CD4-positive, alpha-beta T cell (primary cell): ENCODE measurements at regions not wholly inside any gene's neighbourhood (a gene's known extent, or its start where the extent isn't known, plus 50 kb on each side); places are given as distances from the start of the nearest gene placed in this dataset.
"Not testable (repeated sequence)": the region's sequence is repeated elsewhere in the genome, so short reads cannot be mapped to it uniquely, and the experiment has no call there.

Experiments
- ATAC-seq: fragments of 200-7000 bp; cut with Tn5 transposase; one replicate; pipeline ENCODE4 v1.10.0; 2022; ENCODE audit warnings: mild to moderate bottlenecking; ENCODE audit not compliant: poor library complexity
- CTCF ChIA-PET: fragments of 350-600 bp; sonication (Branson Sonifier 250); formaldehyde crosslinking; loops from one replicate; lab custom pipeline; 2021; ENCODE audit warnings: antibody characterized with exemption, inconsistent platforms; lab: Charles Lee
- POLR2A ChIA-PET: fragments of 350-600 bp; sonication (Branson Sonifier 250); formaldehyde crosslinking; loops from one replicate; lab custom pipeline; 2021; ENCODE audit warnings: antibody characterized with exemption, inconsistent platforms; lab: Charles Lee
- DNase-seq, 14 experiments: peaks; one replicate each; pipeline ENCODE4 v3.0.0-alpha.2; 2013 to 2020; ENCODE audit warnings: mixed read lengths in 2 of 14
- H3K27ac ChIP-seq, 2 donors: one replicate each; pipeline versions ENCODE4 v1.5.1 to v1.7.0; 2013; ENCODE audit warnings: low read length in 2 of 2, low read depth in 1 of 2, mild to moderate bottlenecking in 1 of 2
- H3K27me3 ChIP-seq, 2 experiments: 1 replicate in 1 of 2; 2 replicates in 1 of 2; pipeline versions ENCODE4 v1.6.1 to v1.7.0; 2013; ENCODE audit warnings: low read length in 2 of 2, control low read depth in 1 of 2, mild to moderate bottlenecking in 1 of 2, moderate library complexity in 1 of 2; ENCODE audit not compliant: insufficient read depth in 2 of 2, control insufficient read depth in 1 of 2
- H3K36me3 ChIP-seq: one replicate; pipeline ENCODE4 v1.6.1; 2013; ENCODE audit warnings: low read length, control low read depth; ENCODE audit not compliant: insufficient read depth
- H3K4me1 ChIP-seq: one replicate; pipeline ENCODE4 v1.6.1; 2013; ENCODE audit warnings: low read length, control low read depth; ENCODE audit not compliant: insufficient read depth
- H3K4me3 ChIP-seq: one replicate; pipeline ENCODE4 v1.5.1; 2013; ENCODE audit warnings: mild to moderate bottlenecking, low read length, moderate library complexity
- H3K9me3 ChIP-seq, 2 experiments: 1 replicate in 1 of 2; 2 replicates in 1 of 2; pipeline versions ENCODE4 v1.6.1 to v1.7.0; 2013; ENCODE audit warnings: low read length in 2 of 2, mild to moderate bottlenecking in 2 of 2, control low read depth in 1 of 2, moderate library complexity in 1 of 2; ENCODE audit not compliant: control insufficient read depth in 1 of 2, insufficient read depth in 1 of 2
- H3K27ac Mint-ChIP-seq: one replicate; pipeline ENCODE4 v1.8.0; 2020; ENCODE audit warnings: mixed read lengths
- H3K27me3 Mint-ChIP-seq: one replicate; pipeline ENCODE4 v1.8.0; 2021; ENCODE audit warnings: mixed read lengths
- H3K36me3 Mint-ChIP-seq: one replicate; pipeline ENCODE4 v1.8.0; 2021; ENCODE audit warnings: low read depth, mixed read lengths
- H3K4me1 Mint-ChIP-seq: one replicate; pipeline ENCODE4 v1.8.0; 2021; ENCODE audit warnings: low read depth, mixed read lengths
- H3K4me3 Mint-ChIP-seq: one replicate; pipeline ENCODE4 v1.8.0; 2020; ENCODE audit warnings: mild to moderate bottlenecking, mixed read lengths
- H3K9me3 Mint-ChIP-seq: one replicate; pipeline ENCODE4 v1.8.0; 2020; ENCODE audit warnings: mixed read lengths
- intact Hi-C, 2 experiments: fragments of 100-400 bp; cut with DNase I in 1 of 2; cut with micrococcal nuclease in 1 of 2; formaldehyde crosslinking; loops; one replicate each; pipeline versions ENCODE4 v1.15.1 to v1.9.0; 2023 to 2025; cut with DNase I, micrococcal nuclease
- TF ChIP-seq, protein P1 (sequence below): fragments of 200-600 bp; IDR thresholded peaks from one replicate; pipeline ENCODE4 v1.8.0; 2022; ENCODE audit warnings: antibody characterized with exemption, mild to moderate bottlenecking

DNA sequence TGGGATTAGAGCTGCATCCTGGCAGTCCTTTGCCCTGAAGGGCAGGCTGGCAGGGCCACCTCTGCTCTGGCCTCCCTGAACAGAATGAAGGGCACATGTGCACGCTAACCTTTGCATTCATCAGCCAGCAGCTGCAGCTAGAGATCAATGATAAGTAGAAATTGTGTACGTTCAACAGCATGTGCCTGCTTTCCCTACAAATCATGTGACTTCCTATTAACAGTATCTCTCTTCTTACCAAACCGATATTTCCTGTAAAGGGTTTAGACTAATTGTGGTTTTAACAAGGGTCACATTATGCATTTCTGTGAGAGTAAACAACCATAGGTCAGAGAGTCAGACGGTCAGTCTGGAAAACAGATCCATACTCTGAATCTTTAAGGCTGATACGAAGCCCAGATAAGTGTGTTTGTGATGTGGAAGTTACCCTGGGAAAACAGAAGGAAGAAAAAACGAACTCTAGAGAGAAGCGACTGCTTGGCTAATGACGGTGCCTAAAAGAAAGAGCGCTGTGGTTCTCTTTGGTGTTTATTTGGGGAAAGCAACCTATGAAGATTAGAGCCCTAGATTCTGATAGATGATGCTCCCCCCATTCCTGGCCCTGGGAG lies 219.4 kb downstream of the MAF start:
- H3K9me3 ChIP-seq = no peaks in the 10 kb centered on the region
- Mint-ChIP-seq H3K4me1 (peaks cover 28% of the 10 kb centered on the region), H3K27ac (peak overlapping the region; percentile 12), H3K9me3 (no peaks in the 10 kb centered on the region), H3K27me3 (no peaks in the 10 kb centered on the region), H3K36me3 (no peaks in the 10 kb centered on the region), H3K4me3 (peak overlapping the region; percentile 78)
- H3K36me3 ChIP-seq = no peaks in the 10 kb centered on the region
- peak overlapping the region; percentile 9 for H3K4me3 ChIP-seq
- POLR2A ChIA-PET = interaction anchor here (0.8 to 1.3 kb wide), 3 partner anchors 35 to 220 kb away, joined by 3 read pairs; partner anchors contain the start of gene MAF
- peaks cover 23% of the 10 kb centered on the region for H3K4me1 ChIP-seq
- H3K27ac ChIP-seq = peak overlapping the region in 1 of 2 donors; percentile 12
- CTCF ChIA-PET = interaction anchor here (2.7 kb wide), 1 partner anchor 9 kb away, joined by 7 read pairs; no protein-coding TSS in a partner anchor
- intact Hi-C loops = no loop called here
- H3K27me3 ChIP-seq = no peaks in the 10 kb centered on the region
- DNase-seq (peak in 6 of 14 experiments; percentile 3 to 73 (median 32)), ATAC-seq (peak; percentile 56)
- TF ChIP-seq, protein P1, sequence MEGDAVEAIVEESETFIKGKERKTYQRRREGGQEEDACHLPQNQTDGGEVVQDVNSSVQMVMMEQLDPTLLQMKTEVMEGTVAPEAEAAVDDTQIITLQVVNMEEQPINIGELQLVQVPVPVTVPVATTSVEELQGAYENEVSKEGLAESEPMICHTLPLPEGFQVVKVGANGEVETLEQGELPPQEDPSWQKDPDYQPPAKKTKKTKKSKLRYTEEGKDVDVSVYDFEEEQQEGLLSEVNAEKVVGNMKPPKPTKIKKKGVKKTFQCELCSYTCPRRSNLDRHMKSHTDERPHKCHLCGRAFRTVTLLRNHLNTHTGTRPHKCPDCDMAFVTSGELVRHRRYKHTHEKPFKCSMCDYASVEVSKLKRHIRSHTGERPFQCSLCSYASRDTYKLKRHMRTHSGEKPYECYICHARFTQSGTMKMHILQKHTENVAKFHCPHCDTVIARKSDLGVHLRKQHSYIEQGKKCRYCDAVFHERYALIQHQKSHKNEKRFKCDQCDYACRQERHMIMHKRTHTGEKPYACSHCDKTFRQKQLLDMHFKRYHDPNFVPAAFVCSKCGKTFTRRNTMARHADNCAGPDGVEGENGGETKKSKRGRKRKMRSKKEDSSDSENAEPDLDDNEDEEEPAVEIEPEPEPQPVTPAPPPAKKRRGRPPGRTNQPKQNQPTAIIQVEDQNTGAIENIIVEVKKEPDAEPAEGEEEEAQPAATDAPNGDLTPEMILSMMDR = no peak

- intact Hi-C loops = no loop called here
- H3K9me3 ChIP-seq = no peaks in the 10 kb centered on the region
- ChIA-PET POLR2A (no interaction called here), CTCF (interaction anchor here (2.7 kb wide), 1 partner anchor 11 kb away, joined by 7 read pairs; no protein-coding TSS in a partner anchor)
- H3K27ac Mint-ChIP-seq = no peak overlapping the region
- ATAC-seq (no peak), DNase-seq (no peak)
- H3K4me3 ChIP-seq = no peak overlapping the region
- H3K27me3 Mint-ChIP-seq = no peaks in the 10 kb centered on the region
- TF ChIP-seq, protein P1 = no peak
- H3K36me3 Mint-ChIP-seq = no peaks in the 10 kb centered on the region
- no peaks in the 10 kb centered on the region for H3K36me3 ChIP-seq
- H3K27me3 ChIP-seq = no peaks in the 10 kb centered on the region
- peaks cover 23% of the 10 kb centered on the region for H3K4me1 ChIP-seq
- H3K27ac ChIP-seq = no peak overlapping the region
- H3K4me3 Mint-ChIP-seq = no peak overlapping the region
- no peaks in the 10 kb centered on the region for H3K9me3 Mint-ChIP-seq
- H3K4me1 Mint-ChIP-seq = peaks cover 28% of the 10 kb centered on the region
These were observed 221.4 kb downstream of the MAF start for GRCh38 chr16:79379095-79379494.

DNA sequence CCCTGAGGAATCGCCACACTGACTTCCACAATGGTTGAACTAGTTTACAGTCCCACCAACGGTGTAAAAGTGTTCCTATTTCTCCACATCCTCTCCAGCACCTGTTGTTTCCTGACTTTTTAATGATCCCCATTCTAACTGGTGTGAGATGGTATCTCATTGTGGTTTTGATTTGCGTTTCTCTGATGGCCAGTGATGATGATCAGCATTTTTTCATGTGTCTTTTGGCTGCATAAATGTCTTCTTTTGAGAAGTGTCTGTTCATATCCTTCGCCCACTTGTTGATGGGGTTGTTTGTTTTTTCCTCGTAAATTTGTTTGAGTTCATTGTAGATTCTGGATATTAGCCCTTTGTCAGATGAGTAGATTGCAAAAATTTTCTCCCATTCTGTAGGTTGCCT lies 223.5 kb downstream of the MAF start:
- H3K36me3 Mint-ChIP-seq, ATAC-seq, H3K27ac ChIP-seq, H3K4me3 Mint-ChIP-seq, H3K9me3 Mint-ChIP-seq, H3K27me3 ChIP-seq, CTCF ChIA-PET, H3K9me3 ChIP-seq, H3K27me3 Mint-ChIP-seq, DNase-seq, H3K4me3 ChIP-seq, intact Hi-C loops, H3K36me3 ChIP-seq, H3K27ac Mint-ChIP-seq, POLR2A ChIA-PET: not testable (repeated sequence)
- H3K4me1 ChIP-seq = peaks cover 23% of the 10 kb centered on the region
- peaks cover 25% of the 10 kb centered on the region for H3K4me1 Mint-ChIP-seq

DNA sequence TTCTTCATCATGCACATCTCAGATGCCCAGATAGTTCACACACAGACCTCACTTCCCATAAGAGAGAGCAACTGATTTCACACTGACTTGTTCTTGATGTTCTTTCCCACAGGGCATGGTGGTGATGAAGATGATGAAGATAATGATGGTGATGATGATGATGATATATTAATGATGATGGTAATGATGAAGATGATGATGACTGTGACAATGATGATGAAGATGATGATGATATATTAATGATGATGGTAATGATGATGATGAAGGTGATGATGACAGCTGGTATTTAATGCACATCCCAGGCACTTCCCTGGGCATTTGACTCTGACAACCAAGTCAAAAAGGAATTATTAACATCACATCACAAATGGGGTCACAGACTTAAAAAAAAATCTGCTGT lies 225.2 kb downstream of the MAF start:
- Mint-ChIP-seq H3K36me3 (no peaks in the 10 kb centered on the region), H3K27ac (no peak overlapping the region), H3K4me3 (no peak overlapping the region), H3K9me3 (no peaks in the 10 kb centered on the region), H3K27me3 (no peaks in the 10 kb centered on the region), H3K4me1 (peaks cover 13% of the 10 kb centered on the region)
- DNase-seq = no peak
- H3K9me3 ChIP-seq = peaks cover 4 to 11% of the 10 kb centered on the region in 2 experiments
- no peaks in the 10 kb centered on the region for H3K27me3 ChIP-seq
- H3K27ac ChIP-seq = no peak overlapping the region
- H3K4me3 ChIP-seq = no peak overlapping the region
- H3K36me3 ChIP-seq = no peaks in the 10 kb centered on the region
- CTCF ChIA-PET = no interaction called here
- ATAC-seq = no peak
- POLR2A ChIA-PET = no interaction called here
- intact Hi-C loops = no loop called here
- TF ChIP-seq, protein P1 = no peak
- peaks cover 16% of the 10 kb centered on the region for H3K4me1 ChIP-seq
